ENCODE measurements at regions not wholly inside any gene's neighbourhood (a gene's known extent, or its start where the extent isn't known, plus 50 kb on each side); places are given as distances from the start of the nearest gene placed in this dataset.
"Not testable (repeated sequence)": the region's sequence is repeated elsewhere in the genome, so short reads cannot be mapped to it uniquely, and the experiment has no call there.

GRCh38 chr2:21728133-21728532 lies 604.4 kb downstream of the TDRD15 start:
- ATAC-seq, result no peak

- ATAC-seq, result no peak
These were observed 606.4 kb downstream of the TDRD15 start for GRCh38 chr2:21730141-21730540.

GRCh38 chr2:21740484-21740883 lies 616.7 kb downstream of the TDRD15 start:
- no peak for ATAC-seq

- ATAC-seq, result no peak
These were observed 622.7 kb downstream of the TDRD15 start for GRCh38 chr2:21746499-21746898.

GRCh38 chr2:21748501-21748900 lies 624.7 kb downstream of the TDRD15 start:
- no peak for ATAC-seq

GRCh38 chr2:21754164-21754788 lies 630.5 kb downstream of the TDRD15 start:
- no peak for ATAC-seq

- no peak for ATAC-seq
These were observed 634.1 kb downstream of the TDRD15 start for GRCh38 chr2:21757805-21758430.

GRCh38 chr2:21759819-21760218 lies 636.1 kb downstream of the TDRD15 start:
- ATAC-seq, result no peak

GRCh38 chr2:21761361-21761760 lies 637.6 kb downstream of the TDRD15 start:
- ATAC-seq, result no peak

GRCh38 chr2:21763501-21763900 lies 639.7 kb downstream of the TDRD15 start:
- ATAC-seq, result no peak

- ATAC-seq, result no peak
These were observed 647.0 kb downstream of the TDRD15 start for GRCh38 chr2:21770787-21771186.

- no peak for ATAC-seq
These were observed 648.9 kb downstream of the TDRD15 start for GRCh38 chr2:21772624-21773023.

GRCh38 chr2:21773168-21773567 lies 649.4 kb downstream of the TDRD15 start:
- no peak for ATAC-seq

GRCh38 chr2:21774691-21775368 lies 651.1 kb downstream of the TDRD15 start:
- no peak for ATAC-seq

- no peak for ATAC-seq
These were observed 656.0 kb downstream of the TDRD15 start for GRCh38 chr2:21779786-21780185.

- ATAC-seq, result no peak
These were observed 658.2 kb downstream of the TDRD15 start for GRCh38 chr2:21781962-21782361.

GRCh38 chr2:21782866-21783265 lies 659.1 kb downstream of the TDRD15 start:
- ATAC-seq, result no peak

GRCh38 chr2:21787941-21788340 lies 664.2 kb downstream of the TDRD15 start:
- ATAC-seq, result no peak

- not testable (repeated sequence) for ATAC-seq
These were observed 666.5 kb downstream of the TDRD15 start for GRCh38 chr2:21790311-21790710.

- ATAC-seq, result no peak
These were observed 668.8 kb downstream of the TDRD15 start for GRCh38 chr2:21792571-21792970.

GRCh38 chr2:21793461-21793860 lies 669.7 kb downstream of the TDRD15 start:
- ATAC-seq, result no peak

GRCh38 chr2:21794611-21795010 lies 670.8 kb downstream of the TDRD15 start:
- ATAC-seq, result no peak

- no peak for ATAC-seq
These were observed 676.6 kb downstream of the TDRD15 start for GRCh38 chr2:21800356-21800755.

GRCh38 chr2:21803550-21803949 lies 679.8 kb downstream of the TDRD15 start:
- no peak for ATAC-seq

All from activated CD4-positive, CD25-positive, alpha-beta regulatory T cell treated with anti-CD3 and anti-CD28 coated beads, Interleukin-2, amount 50 U/mL, for 24 hours (primary cell).